ENCODE measurements at regions not wholly inside any gene's neighbourhood (a gene's known extent, or its start where the extent isn't known, plus 50 kb on each side); places are given as distances from the start of the nearest gene placed in this dataset.

GRCh38 chr3:124602980-124603627 lies 127.1 kb upstream of the UMPS start:
- no peak for DNase-seq (ENCODE audit: low spot score)

- DNase-seq (ENCODE audit: low spot score) = no peak
These were observed 124.3 kb upstream of the UMPS start for GRCh38 chr3:124605781-124606579.

GRCh38 chr3:124607163-124607562 lies 123.1 kb upstream of the UMPS start:
- no peak for DNase-seq (ENCODE audit: low spot score)

GRCh38 chr3:124609402-124609801 lies 120.8 kb upstream of the UMPS start:
- no peak for DNase-seq (ENCODE audit: low spot score)

- DNase-seq (ENCODE audit: low spot score) = no peak
These were observed 120.1 kb upstream of the UMPS start for GRCh38 chr3:124610130-124610529.

- no peak for DNase-seq (ENCODE audit: low spot score)
These were observed 118.7 kb upstream of the UMPS start for GRCh38 chr3:124611520-124611919.

- no peak for DNase-seq (ENCODE audit: low spot score)
These were observed 114.2 kb upstream of the UMPS start for GRCh38 chr3:124615896-124616543.

- DNase-seq (ENCODE audit: low spot score) = no peak
These were observed 113.1 kb upstream of the UMPS start for GRCh38 chr3:124617177-124617576.

- DNase-seq (ENCODE audit: low spot score) = no peak
These were observed 110.2 kb upstream of the UMPS start for GRCh38 chr3:124619887-124620599.

- no peak for DNase-seq (ENCODE audit: low spot score)
These were observed 109.6 kb upstream of the UMPS start for GRCh38 chr3:124620600-124621063.

GRCh38 chr3:124621498-124621897 lies 108.8 kb upstream of the UMPS start:
- no peak for DNase-seq (ENCODE audit: low spot score)

- DNase-seq (ENCODE audit: low spot score) = no peak
These were observed 105.2 kb upstream of the UMPS start for GRCh38 chr3:124625074-124625473.

GRCh38 chr3:124627501-124627908 lies 102.7 kb upstream of the UMPS start:
- DNase-seq (ENCODE audit: low spot score) = no peak

GRCh38 chr3:124628863-124629262 lies 101.4 kb upstream of the UMPS start:
- DNase-seq (ENCODE audit: low spot score) = no peak

GRCh38 chr3:124629497-124629896 lies 100.8 kb upstream of the UMPS start:
- no peak for DNase-seq (ENCODE audit: low spot score)

GRCh38 chr3:124630960-124631359 lies 99.3 kb upstream of the UMPS start:
- DNase-seq (ENCODE audit: low spot score) = no peak

- no peak for DNase-seq (ENCODE audit: low spot score)
These were observed 98.5 kb upstream of the UMPS start for GRCh38 chr3:124631727-124632126.

- no peak for DNase-seq (ENCODE audit: low spot score)
These were observed 97.6 kb upstream of the UMPS start for GRCh38 chr3:124632566-124633140.

GRCh38 chr3:124633524-124633923 lies 96.7 kb upstream of the UMPS start:
- DNase-seq (ENCODE audit: low spot score) = no peak

- DNase-seq (ENCODE audit: low spot score) = no peak
These were observed 95.8 kb upstream of the UMPS start for GRCh38 chr3:124634210-124635168.

- no peak for DNase-seq (ENCODE audit: low spot score)
These were observed 95.1 kb upstream of the UMPS start for GRCh38 chr3:124635169-124635539.
